ENCODE measurements at regions not wholly inside any gene's neighbourhood (a gene's known extent, or its start where the extent isn't known, plus 50 kb on each side); places are given as distances from the start of the nearest gene placed in this dataset.

DNA sequence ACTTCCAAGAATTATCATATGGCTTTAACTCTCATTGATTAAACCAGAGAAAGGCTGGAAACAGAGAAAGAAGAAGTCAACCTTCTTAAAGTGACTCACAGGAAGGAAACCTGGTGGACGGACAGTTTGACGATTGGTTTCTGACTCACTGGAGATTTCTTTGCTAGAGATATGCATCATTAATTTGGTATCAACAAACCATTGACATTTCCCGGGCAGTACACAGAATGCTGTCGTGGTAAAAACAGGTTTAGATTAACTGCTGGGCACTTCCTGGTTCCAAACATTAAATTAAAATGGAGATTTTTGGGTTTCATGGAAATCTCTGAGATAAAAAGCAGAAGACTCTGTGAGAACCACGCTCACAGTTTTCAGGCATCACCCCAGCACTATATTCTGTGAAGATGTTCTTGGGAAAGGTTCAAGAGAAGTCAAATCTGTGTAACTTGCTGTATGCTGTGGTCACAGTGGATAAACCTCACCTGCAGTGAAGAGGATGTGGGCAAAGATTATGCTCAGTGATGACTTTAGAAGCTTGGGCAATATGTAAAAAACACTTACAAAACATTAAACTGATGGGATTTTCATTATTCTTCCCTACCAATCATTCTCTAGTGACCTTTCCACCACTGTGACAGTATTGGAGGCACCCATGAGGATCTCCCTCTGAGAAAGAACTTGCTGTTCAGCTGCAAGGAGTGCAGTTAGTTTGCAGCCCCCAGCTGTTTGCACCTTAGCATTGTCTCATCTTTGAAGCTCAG, 61.1 kb upstream of the CD44 start:
- DNase-seq (ENCODE audit: low spot score) = no peak

DNA sequence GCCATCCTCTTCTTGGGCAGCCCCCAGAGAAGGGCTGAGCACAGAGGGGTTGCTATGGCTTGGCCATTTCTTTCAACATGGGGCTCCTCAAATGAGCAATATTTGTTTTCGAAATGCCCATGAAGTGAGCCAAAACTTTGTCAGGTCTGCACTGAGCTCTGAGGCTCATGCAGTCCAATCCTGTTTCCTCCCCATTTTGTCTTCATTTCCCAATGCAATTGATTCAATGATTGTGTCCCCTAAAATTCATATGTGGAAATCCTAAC, 60.6 kb upstream of the CD44 start:
- no peak for DNase-seq (ENCODE audit: low spot score)

DNA sequence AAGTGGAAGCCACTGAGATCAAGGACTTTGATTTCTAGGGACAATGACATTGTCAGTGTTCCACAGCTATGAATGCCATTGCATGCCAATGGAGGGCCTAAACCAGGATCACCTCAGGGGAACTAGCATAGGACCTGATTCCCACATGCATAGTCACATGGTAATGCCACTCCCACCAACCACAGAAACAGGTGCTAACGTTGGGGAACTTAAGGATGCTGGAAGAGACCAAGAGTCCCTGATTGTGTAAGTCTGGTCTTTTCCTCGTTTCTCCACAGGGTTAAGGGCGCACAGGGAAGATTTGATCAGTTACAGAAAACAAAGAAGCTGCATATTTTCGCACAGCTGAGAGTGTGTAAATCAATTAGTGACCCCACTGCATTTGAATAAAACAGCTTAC, 59.4 kb upstream of the CD44 start:
- no peak for DNase-seq (ENCODE audit: low spot score)

DNA sequence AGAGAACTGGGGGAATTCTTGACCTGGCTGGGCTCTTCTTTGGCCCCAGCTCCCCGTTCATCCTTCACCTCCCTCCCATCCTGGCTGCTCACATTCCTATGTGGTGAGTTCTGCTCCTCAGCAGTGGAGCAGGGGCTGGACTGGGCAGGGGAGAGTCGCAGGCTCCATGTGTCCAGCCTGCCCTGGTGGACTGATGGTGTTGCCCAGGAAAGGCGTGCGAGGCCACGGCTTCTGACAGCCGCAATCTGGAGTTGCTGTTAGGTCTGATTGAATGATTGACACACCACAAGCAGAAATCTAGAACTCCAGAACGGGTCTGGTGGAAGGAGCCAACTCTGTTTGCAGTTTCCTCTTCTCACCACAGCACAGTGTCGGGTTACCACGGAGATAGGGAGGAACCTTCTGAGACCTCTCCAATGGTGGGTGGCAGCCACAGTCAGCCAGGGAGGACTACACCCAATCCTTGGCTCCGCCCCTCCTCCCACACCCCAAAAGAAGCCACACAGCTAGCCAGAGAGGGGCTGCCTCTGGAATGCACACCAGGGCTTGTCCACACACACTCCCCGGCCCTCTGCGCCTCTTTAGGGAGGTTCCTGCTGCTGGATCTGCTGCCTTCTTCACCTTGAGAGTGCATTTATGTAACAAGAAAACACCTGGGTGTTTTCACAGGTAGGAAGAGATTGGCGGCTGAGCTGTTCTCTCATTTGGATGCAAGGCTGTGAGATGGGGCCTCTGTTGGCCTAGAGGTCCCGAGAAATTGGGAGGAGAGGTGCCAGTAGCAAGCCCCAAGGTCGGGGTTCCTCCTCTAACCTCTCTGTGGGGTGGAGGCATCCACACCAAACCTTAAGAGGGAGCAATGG, 56.4 kb upstream of the CD44 start:
- peak; percentile 41 for DNase-seq (ENCODE audit: low spot score)

DNA sequence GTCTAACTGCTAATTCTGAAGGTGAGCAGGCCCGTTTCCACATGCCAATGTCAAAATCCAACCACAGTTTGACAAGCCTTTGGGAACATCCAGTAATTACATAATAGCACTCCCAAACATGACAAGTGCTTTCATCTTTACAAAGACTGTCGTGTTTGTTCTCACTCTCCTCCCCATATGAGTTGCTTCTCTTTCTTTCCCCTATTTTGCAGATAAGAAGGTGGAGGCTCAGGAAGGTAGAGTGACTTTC, 55.9 kb upstream of the CD44 start:
- DNase-seq (ENCODE audit: low spot score) = no peak

DNA sequence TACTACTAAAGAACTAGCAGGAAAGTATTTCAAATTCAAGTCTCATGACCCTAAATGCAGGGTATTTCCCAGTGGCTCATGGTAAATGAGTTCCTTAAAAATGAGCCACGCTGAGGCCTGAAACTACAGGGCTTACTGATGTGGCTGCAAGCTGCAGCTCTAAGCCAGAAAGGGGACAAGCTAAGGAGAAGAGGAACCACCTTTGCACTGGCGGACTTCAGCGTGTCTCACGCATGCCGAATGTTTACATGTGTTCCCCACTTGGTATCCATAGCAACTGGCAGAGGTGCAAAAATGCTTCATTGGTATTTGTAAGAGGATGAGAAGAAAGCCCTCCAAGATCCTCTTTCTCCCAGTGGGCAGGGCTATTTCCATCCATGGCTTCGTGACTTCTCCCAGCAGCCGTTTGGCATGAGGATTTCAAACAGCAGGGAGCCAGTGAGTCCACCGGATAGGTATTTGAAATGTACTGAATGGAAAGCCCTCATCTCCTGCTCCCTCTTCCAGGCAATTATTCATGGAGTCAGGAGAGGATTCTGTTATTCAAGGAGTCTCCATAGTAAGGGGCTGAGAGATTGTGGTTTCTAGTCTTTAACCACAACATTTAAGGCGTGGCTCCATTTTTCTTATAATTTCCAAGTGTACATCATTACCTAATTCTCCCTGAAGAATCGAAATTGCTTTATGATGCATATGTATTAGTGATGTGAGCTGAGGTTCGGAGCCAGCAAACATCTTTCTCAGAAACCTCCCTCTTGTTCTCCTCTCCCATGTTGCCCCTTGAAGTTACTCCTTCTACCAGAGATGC, 55.3 kb upstream of the CD44 start:
- peak; percentile 55 for DNase-seq (ENCODE audit: low spot score)

DNA sequence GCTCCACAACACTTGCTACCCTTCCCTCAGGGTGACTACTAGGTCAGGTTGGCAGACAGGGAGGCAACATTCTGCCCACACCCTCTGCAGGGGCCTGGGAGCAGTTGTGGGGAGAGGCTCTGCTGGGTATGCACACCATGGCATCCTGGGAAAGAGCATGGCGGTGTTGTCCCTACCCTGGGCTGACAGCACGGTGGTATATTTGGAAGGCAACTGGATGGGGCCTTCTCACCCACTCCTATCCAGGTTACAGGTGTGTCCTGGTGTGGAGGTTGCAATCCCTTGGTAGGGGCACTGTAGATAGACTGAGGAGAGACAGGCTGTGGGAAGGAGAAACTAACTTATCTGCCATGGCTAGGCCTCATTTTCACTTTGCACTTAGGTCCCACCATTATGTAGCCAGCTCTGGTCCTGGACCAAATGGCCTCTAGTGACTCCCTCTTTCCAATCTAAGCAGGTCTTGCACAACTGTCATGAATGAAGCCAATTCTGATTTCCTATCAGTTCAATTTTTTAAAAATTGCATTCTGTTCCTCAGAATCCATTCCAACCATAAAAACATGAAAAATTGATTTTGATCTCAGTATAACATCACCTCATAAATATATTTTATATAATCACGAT, 54.0 kb upstream of the CD44 start:
- no peak for DNase-seq (ENCODE audit: low spot score)

DNA sequence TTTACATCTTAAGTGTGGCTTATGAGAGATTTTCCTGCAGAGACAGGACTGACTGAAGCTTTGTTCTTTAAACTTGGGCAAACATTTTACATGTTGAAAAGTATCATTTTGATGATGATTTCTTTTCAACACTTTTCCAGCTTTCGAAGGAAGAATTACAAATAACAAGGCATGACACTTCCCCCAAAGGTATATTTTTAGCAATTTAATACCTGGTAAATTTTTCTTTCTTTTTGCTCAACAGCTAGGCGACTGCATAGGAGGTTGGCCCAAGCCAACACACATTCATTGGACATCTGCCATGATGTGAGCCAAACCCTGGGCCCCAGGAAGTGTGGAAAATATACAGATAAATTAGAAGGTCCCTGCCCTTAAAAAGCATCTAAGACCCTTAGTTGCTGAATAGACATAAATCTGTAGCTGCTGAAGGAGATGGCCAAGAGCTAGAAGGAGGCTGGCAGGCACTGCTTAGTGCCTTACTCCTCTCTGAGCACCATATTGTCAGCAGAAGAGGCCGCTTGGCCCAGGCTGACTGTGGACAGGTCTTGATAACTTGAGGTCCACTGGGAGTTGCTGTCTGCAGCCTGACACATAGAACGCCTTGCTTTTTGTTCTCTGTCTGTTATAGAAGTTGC, 53.3 kb upstream of the CD44 start:
- no peak for DNase-seq (ENCODE audit: low spot score)

DNA sequence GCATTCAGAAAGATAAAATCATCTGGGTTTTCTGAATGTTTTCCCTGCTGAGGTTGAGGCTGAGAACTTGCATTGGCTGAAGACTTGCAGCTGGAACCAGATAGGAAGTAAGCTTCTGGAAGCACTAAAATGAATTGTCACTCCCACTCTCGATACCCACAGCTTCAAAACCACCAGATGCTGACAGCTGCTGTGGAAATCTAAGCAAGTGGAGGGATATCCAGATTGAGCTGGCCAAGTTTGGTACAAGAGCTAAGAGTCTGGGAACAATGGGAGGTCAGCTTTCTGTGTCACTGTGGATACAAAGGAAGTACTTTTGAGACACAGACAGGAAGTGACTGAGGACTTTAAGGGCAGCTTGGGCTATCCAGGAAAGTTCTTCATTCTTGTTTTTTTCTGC, 51.3 kb upstream of the CD44 start:
- DNase-seq (ENCODE audit: low spot score) = no peak

DNA sequence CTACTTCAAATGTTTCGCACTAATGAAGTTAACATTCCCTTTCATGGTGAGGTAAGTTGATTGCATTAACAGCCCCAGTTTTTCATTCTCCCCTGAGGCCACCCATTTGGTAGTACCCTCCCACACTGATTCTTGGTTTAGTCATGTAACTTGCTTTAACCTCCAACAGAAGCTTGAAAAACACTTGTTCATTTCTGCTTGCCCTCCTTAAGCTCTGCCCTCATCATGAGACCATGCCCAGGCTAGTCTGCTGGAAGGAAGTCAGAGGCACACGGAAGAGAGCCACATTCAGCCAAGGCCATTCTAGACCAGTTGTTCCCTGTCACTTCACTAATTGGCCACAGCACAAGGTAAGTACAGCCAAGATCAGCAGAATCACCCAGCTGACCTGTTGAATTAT, 50.7 kb upstream of the CD44 start:
- no peak for DNase-seq (ENCODE audit: low spot score)

DNA sequence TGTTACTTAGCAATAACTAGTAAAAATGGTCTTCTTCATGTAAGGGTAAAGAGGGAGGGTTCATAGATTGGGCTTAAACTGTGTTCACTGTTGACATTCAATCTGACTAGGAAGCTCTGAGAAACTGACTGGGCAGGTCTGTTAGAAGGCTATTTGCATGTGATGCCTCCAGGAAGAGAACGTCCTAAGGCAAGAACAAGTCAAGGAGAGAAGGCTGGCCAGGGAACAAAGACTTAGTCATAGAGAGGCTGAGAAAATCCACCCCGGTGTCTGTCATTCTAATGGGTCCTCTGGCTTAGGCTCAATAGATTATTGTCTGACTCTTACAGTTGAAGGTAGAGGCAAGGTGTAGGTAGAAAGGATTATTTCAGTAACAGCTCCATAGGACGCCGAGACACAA, 50.3 kb upstream of the CD44 start:
- no peak for DNase-seq (ENCODE audit: low spot score)
